HG03135 (cell line): ENCODE measurements at regions not wholly inside any gene's neighbourhood (a gene's known extent, or its start where the extent isn't known, plus 50 kb on each side); places are given as distances from the start of the nearest gene placed in this dataset.

Experiments used
- ATAC-seq: cut with Tn5 transposase; IDR thresholded peaks from one replicate; pipeline ENCODE4 v1.9.1; 2021; ENCODE audit warnings: mild to moderate bottlenecking, moderate library complexity; ENCODE audit not compliant: unreplicated experiment

- no peak for ATAC-seq
These were observed 220.3 kb downstream of the SPATA31D1 start for GRCh38 chr9:82208741-82209450.

- no peak for ATAC-seq
These were observed 221.4 kb downstream of the SPATA31D1 start for GRCh38 chr9:82209797-82210470.

- no peak for ATAC-seq
These were observed 224.3 kb downstream of the SPATA31D1 start for GRCh38 chr9:82212885-82213284.

- no peak for ATAC-seq
These were observed 227.9 kb downstream of the SPATA31D1 start for GRCh38 chr9:82216435-82216834.

GRCh38 chr9:82223442-82223841, 234.9 kb downstream of the SPATA31D1 start:
- no peak for ATAC-seq

GRCh38 chr9:82231411-82231810, 242.8 kb downstream of the SPATA31D1 start:
- no peak for ATAC-seq

- ATAC-seq, result no peak
These were observed 245.8 kb downstream of the SPATA31D1 start for GRCh38 chr9:82234160-82234943.

GRCh38 chr9:82242285-82242963, 253.9 kb downstream of the SPATA31D1 start:
- ATAC-seq, result no peak

GRCh38 chr9:82247318-82247717, 258.7 kb downstream of the SPATA31D1 start:
- no peak for ATAC-seq

- no peak for ATAC-seq
These were observed 263.5 kb downstream of the SPATA31D1 start for GRCh38 chr9:82252116-82252515.

GRCh38 chr9:82254646-82255367, 266.2 kb downstream of the SPATA31D1 start:
- ATAC-seq, result no peak

- ATAC-seq, result no peak
These were observed 267.1 kb downstream of the SPATA31D1 start for GRCh38 chr9:82255481-82256176.

GRCh38 chr9:82260691-82261090, 272.1 kb downstream of the SPATA31D1 start:
- no peak for ATAC-seq

- no peak for ATAC-seq
These were observed 275.0 kb downstream of the SPATA31D1 start for GRCh38 chr9:82263619-82264018.

GRCh38 chr9:82271106-82271561, 282.6 kb downstream of the SPATA31D1 start:
- no peak for ATAC-seq

GRCh38 chr9:82273121-82273520, 284.5 kb downstream of the SPATA31D1 start:
- ATAC-seq, result no peak

- ATAC-seq, result no peak
These were observed 286.8 kb downstream of the SPATA31D1 start for GRCh38 chr9:82275258-82275927.

- no peak for ATAC-seq
These were observed 292.5 kb downstream of the SPATA31D1 start for GRCh38 chr9:82281066-82281465.

- ATAC-seq, result no peak
These were observed 296.2 kb downstream of the SPATA31D1 start for GRCh38 chr9:82284758-82285157.
